ENCODE measurements at regions not wholly inside any gene's neighbourhood (a gene's known extent, or its start where the extent isn't known, plus 50 kb on each side); places are given as distances from the start of the nearest gene placed in this dataset.

DNA sequence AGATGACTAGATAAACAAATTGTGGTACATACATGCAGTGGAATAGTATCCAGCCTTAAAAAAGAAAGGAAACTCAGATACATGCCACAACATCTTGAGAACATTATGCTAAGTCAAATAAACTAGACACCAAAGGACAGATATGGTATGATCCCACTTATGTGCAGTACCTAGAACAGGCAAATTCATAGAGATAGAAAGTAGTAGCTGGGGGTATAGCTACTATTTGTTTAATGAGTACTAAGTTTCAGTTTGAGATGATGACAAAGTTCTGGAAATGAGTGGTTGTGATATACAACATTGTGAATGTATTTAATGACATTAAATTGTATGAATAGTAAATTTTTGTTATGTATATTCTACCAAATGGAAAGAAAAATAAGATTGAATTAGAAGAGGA is 477.2 kb upstream of the CFAP20DC start:
- TF ChIP-seq POLR2A (IDR thresholded peaks at IDR 0.05; ENCODE audit: low read depth, low read length) (no peak), POLR2AphosphoS5 (IDR thresholded peaks at IDR 0.05; ENCODE audit: low read depth, low read length) (no peak)

All from GM12892 (cell line).